ENCODE measurements at regions not wholly inside any gene's neighbourhood (a gene's known extent, or its start where the extent isn't known, plus 50 kb on each side); places are given as distances from the start of the nearest gene placed in this dataset.
"Not testable (repeated sequence)": the region's sequence is repeated elsewhere in the genome, so short reads cannot be mapped to it uniquely, and the experiment has no call there.

DNA sequence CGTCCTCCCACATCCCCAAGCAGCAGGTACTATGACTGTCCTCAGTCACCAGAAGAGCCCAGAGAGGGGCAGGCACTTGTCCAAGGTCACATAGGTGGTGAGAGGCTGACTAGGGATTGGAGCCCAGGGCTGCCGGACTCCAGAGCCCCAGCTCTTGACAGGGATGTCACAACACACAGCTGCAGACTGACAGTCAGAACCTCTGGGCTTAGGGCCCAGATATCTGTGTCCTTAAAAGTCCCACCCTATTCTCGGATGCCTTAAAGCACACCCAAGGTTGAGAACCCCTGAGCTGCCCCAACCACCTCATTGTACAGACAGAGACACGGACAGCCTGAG lies 622.9 kb downstream of the MATN1 start:
- no peak for DNase-seq

DNA sequence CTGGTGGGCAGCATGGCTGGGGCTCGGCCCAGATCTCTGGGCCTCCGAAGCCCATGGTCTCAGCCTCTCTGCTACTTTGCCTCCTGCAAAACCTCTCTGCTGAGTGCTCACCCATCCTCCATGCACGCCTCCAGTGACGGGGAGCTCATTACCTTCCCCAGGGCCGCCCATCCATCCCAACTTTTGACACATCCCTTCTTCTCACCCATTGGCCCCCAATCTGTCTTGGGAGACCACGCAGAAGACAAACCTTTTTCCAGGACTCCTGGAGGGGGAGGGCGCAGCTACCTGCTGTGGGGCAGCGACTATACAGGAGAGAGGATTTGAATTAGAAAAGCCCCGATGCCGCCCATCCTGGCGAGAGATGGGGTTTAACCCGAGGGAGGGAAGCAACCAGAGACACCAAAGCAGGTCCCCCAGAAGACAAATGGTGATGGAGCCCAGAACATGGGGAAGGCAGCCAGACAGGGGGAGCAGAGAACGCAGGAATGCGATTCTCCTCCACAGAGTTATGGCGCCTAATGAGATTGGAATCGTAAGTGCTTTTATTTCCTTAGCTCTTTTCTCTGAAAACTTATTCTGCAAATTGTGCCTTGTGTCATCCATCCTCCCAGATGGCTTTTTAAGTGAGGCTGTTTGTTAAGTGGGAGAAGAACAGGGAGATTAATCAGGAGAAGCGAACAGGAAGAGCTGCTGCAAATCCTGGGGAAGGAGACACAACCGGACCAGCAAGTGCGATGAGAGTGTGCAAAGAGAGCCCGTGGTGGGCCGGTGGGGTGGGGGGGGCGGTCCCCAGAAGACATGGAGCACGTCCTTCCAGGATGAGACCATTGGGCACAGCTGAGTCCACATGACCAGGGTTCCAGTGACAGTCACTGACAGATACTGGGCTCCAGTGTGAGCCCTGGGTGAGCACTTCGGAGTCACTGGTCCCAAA lies 623.5 kb downstream of the MATN1 start:
- no peak for DNase-seq

DNA sequence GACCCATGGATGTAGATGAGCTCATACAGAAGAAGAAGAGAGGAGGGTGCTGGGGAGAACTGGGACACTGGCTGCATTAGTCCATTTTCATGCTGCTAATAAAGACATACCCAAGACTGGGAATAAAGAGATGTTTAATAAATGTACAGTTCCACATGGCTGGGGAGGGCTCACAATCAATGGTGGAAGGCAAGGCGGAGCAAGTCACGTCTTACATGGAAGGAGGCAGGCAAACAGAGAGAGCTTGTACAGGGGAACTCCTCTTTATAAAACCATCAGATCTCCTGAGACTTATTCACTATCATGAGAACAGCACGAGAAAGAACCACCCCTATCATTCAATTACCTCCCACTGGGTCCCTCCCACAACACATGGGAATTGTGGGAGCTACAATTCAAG lies 625.5 kb downstream of the MATN1 start:
- DNase-seq, result not testable (repeated sequence)

DNA sequence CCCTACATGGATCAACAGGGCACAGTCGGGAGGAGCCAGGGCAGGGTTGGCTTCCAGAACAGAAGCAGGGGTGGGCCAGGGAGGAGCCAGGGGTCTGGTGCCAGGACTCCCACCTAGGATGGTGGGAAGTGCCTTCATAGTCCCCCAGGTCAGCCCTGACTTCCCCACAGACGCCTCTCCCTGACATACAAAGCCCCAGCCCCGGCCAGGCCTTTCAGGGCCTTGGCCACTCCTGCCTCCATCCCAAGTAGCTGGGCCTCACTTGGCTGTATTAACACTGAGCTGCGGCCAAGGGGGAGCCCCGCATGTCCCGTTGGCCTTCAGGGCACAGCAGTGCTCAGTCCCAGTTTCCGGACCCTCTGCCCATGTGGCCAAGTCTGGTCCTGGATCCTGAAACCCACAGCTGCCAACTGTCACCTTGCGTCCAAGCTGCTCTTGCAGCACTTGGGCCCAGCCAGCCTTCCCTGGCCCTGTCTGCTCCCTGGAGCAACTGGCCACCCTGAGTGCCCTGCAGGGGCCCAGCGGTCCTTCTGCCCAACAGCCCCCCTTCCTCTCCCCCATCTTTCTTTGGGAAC lies 627.8 kb downstream of the MATN1 start:
- no peak for DNase-seq

DNA sequence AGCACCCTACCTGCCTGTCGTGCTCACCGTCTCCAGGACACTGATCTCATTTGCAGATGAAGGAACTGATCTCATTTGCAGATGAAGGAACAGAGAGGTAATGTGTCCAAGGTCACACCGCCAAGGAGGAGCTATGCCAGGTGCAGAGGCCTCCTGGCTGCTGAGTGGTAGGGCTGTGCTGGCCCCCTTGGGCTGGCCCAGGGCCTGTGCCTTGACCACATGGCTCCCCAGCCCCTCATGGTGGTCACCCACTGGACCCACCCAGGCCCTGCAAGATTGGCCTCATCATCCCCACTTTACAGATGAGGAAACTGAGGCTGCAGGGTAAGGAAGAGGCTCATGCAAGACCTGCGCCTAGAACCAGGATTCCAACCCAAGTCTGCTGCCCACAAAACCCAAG lies 628.3 kb downstream of the MATN1 start:
- DNase-seq, result no peak

DNA sequence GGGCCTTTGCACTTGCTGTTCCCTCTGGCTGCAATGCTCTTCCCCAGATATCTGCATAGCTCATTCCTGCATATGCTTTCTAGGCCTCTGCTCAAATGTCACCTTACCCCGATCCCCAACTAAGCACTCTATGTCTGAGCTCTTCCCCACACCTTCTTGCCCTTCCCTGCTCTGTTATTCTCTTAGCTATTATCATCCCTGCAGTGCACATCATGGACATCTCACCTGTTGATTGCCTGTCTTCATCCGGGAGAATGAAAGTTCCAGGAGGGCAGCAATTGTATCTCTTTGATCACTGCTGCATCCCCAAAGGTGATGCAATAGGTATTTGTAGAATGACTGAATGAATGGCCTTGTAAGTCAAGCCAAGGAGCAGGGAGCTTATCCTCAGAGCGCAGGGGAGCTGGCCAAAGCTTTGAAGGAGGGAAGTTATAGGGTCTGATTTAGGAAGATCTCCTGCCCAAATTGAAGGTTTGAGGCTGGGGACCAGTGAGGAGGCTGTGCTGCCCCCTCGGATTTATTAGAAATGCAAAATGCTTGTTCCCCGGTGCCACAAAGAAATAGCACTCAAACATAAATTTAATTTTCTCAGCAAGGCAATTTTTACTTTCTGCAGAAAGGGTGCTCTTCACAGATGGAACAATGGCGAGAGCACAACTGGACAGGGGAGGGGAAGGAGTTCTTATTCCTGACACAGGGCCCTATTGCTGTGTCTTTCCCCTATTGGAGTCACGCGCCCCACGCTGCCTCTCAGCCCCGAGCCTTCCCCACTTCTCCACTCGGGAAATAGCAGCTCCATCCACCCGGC lies 631.1 kb downstream of the MATN1 start:
- no peak for DNase-seq

DNA sequence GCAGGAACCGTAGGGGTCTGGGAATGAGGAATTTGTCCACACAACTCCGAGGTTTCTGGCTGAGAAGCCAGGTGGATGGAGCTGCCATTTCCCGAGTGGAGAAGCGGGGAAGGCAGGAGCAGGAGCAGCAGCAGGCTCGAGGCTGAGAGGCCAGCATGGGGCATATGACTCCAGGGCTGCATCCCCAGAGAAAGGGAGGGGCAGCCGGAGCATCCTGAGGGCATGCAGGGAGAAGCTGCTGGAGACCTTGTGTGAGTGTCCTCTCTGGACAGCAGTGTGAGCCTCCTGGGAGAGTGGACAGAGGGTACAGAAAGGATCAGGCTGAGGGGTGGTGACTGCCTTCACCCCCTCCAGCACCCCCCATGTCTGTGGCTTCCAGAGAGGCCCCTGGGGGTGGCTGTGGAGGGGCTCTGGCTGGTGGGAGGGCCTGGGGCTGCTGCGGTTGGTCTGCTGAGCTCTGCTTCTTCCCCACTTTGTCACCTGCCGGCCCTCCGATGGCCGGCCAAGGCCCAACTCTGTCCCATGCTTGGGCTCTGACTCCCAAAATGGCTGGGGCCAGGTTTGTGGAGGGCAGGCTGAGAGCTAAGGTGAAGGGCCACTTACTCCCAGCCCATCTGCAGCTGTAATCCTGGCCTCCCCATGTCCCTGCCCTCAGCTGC lies 633.1 kb downstream of the MATN1 start:
- no peak for DNase-seq

DNA sequence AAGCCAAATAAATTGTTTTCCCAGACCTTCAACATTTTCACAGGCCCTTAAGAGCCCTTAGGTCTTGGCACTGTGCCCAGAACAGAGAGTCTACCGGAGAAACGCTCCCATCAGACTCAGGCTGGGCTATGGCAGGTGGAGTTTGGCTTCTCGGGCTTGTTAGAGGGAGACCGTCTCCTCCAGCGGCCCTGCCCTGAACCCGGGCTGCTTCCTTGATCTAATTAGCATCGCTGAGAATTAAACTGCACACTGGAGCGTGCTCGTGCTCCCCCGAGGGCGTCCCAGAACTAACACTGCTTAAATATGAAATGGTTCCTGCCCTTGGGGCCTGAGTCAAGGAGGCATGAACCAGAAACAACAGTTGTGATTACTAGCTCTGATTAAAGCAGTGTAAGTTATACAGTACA lies 634.4 kb downstream of the MATN1 start:
- DNase-seq, result peak; percentile 70

GRCh38 chr1:30088594-30088993 lies 634.8 kb downstream of the MATN1 start:
- DNase-seq, result no peak

GRCh38 chr1:30087465-30087864 lies 635.9 kb downstream of the MATN1 start:
- DNase-seq, result no peak

- DNase-seq, result no peak
Measured at GRCh38 chr1:30085811-30086770, 637.3 kb downstream of the MATN1 start.

- no peak for DNase-seq
Measured at GRCh38 chr1:30084909-30085571, 638.3 kb downstream of the MATN1 start.

GRCh38 chr1:30083800-30084464 lies 639.5 kb downstream of the MATN1 start:
- DNase-seq, result no peak

- no peak for DNase-seq
Measured at GRCh38 chr1:30081379-30082102, 641.8 kb downstream of the MATN1 start.

- not testable (repeated sequence) for DNase-seq
Measured at GRCh38 chr1:30075916-30076315, 647.5 kb downstream of the MATN1 start.

DNA sequence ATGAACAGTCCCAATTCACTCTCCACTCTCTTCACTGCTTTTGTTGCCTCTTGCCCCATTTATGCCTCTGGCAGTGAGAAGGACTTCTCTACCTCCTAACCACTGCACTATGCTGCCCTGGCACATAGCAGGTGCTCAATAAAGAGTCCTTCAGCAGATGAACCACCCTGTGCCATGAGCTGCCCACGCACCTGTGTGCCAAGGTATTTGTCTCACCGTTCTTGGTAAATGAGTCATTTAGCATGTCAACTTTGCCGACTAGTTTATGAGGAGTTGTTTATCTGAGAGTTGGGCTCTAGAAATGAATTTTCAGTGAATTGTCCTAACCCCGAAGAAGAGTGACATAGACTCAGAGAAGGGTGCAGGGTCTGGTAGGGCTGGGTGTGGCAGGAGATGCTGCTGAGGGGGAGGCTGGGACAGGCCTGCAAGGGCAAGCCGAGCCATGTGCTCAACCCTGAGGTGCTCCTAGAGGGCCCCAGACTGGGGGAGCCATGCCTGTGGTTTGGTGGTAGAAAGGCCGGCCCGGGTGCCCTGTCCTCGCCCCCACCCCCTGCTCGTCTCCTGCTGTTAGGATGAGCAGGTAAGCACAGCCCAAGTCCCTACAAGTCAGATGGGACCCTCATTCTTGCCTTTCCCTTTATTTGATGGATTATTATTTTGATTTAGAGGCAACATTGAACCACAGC lies 654.5 kb downstream of the MATN1 start:
- DNase-seq, result no peak

GRCh38 chr1:30064547-30064946 lies 658.8 kb downstream of the MATN1 start:
- DNase-seq, result no peak

GRCh38 chr1:30063621-30064280 lies 659.6 kb downstream of the MATN1 start:
- DNase-seq, result no peak

All from NCI-H524 treated with DMSO at 0.1 percent for 48 hours (cell line).